PFSK-1 (cell line): ENCODE measurements at regions not wholly inside any gene's neighbourhood (a gene's known extent, or its start where the extent isn't known, plus 50 kb on each side); places are given as distances from the start of the nearest gene placed in this dataset.

Experiments
- POLR2AphosphoS5 ChIP-seq: IDR thresholded peaks from 2 replicates; pipeline ENCODE4 v1.6.1; 2012; ENCODE audit warnings: low read depth, mild to moderate bottlenecking, control low read depth, low read length, moderate library complexity
- SIN3A ChIP-seq: IDR thresholded peaks from 2 replicates; pipeline ENCODE4 v1.6.1; 2012; ENCODE audit warnings: mild to moderate bottlenecking, low read length, moderate library complexity, borderline replicate concordance; ENCODE audit not compliant: insufficient read depth
- TAF1 ChIP-seq: IDR thresholded peaks from 2 replicates; pipeline ENCODE4 v1.6.1; 2012; ENCODE audit warnings: low read length, control low read depth, borderline replicate concordance; ENCODE audit not compliant: insufficient read depth
- TF ChIP-seq, protein P1 (sequence below), 2 experiments: IDR thresholded peaks; 2 replicates each; pipeline versions ENCODE4 v1.6.1 to v1.8.0; 2011 to 2012; ENCODE audit warnings: low read depth in 2 of 2, low read length in 2 of 2, control low read depth in 1 of 2, inconsistent platforms in 1 of 2, mild to moderate bottlenecking in 1 of 2, moderate library complexity in 1 of 2; ENCODE audit not compliant: insufficient read depth in 1 of 2

DNA sequence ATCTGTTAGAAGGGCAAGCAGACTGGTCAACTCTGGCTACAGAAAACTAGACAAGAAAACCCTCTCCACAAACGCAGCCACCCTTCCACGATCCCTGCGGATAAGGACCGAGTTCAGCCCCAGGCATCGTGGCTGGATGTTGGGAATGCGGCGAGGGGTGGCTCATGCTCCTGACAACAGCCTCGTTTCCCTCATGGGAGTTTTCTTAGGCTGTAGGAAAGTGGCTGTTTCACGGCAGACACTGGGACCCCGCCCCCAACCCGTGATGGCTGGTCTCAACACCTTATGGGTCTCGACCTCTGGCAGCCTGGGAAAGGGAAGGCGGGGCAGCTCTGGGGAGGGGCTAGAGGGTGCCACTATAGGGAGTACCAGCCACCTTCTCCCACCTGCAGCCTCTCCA, 123.3 kb downstream of the RFLNA start:
- no peak for TF ChIP-seq POLR2AphosphoS5
- TF ChIP-seq TAF1, result no peak
- TF ChIP-seq SIN3A, result no peak
- TF ChIP-seq, protein P1, sequence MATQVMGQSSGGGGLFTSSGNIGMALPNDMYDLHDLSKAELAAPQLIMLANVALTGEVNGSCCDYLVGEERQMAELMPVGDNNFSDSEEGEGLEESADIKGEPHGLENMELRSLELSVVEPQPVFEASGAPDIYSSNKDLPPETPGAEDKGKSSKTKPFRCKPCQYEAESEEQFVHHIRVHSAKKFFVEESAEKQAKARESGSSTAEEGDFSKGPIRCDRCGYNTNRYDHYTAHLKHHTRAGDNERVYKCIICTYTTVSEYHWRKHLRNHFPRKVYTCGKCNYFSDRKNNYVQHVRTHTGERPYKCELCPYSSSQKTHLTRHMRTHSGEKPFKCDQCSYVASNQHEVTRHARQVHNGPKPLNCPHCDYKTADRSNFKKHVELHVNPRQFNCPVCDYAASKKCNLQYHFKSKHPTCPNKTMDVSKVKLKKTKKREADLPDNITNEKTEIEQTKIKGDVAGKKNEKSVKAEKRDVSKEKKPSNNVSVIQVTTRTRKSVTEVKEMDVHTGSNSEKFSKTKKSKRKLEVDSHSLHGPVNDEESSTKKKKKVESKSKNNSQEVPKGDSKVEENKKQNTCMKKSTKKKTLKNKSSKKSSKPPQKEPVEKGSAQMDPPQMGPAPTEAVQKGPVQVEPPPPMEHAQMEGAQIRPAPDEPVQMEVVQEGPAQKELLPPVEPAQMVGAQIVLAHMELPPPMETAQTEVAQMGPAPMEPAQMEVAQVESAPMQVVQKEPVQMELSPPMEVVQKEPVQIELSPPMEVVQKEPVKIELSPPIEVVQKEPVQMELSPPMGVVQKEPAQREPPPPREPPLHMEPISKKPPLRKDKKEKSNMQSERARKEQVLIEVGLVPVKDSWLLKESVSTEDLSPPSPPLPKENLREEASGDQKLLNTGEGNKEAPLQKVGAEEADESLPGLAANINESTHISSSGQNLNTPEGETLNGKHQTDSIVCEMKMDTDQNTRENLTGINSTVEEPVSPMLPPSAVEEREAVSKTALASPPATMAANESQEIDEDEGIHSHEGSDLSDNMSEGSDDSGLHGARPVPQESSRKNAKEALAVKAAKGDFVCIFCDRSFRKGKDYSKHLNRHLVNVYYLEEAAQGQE (IDR thresholded peaks at IDR 0.05; ENCODE audit: insufficient read depth in 1 of 2, low read depth in 2 of 2, low read length in 2 of 2), result no peak
